Neural cell (in vitro differentiated cells): ENCODE measurements at regions not wholly inside any gene's neighbourhood (a gene's known extent, or its start where the extent isn't known, plus 50 kb on each side); places are given as distances from the start of the nearest gene placed in this dataset.

ENCODE experiments used
- POLR2AphosphoS5 ChIP-seq: IDR thresholded peaks from 2 replicates; pipeline ENCODE4 v1.6.1; 2012
- TF ChIP-seq, protein P1 (sequence below): fragments of 450-650 bp; IDR thresholded peaks from 2 replicates; pipeline ENCODE4 v1.5.1; 2014; ENCODE audit warnings: antibody characterized with exemption, mild to moderate bottlenecking, moderate library complexity; ENCODE audit not compliant: poor library complexity, severe bottlenecking

DNA sequence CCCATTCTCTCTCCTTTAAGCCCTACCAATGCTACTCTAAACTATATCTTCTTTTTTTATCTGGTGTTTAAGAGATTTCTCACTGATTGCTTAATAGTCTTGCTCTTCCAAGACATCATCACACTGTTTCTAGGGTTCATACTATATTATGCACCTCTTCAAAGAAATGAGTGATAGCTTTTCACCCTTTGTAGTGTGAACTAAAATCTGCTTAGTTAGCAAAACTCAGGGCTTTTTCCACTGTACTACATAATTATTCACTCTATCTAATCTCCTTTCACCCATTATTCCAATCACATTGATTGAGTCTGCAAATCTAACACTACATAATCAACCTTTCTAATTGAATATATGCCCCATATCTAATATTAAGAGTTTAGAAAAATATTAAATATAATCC is 456.0 kb upstream of the SOX9 start:
- TF ChIP-seq, protein P1, sequence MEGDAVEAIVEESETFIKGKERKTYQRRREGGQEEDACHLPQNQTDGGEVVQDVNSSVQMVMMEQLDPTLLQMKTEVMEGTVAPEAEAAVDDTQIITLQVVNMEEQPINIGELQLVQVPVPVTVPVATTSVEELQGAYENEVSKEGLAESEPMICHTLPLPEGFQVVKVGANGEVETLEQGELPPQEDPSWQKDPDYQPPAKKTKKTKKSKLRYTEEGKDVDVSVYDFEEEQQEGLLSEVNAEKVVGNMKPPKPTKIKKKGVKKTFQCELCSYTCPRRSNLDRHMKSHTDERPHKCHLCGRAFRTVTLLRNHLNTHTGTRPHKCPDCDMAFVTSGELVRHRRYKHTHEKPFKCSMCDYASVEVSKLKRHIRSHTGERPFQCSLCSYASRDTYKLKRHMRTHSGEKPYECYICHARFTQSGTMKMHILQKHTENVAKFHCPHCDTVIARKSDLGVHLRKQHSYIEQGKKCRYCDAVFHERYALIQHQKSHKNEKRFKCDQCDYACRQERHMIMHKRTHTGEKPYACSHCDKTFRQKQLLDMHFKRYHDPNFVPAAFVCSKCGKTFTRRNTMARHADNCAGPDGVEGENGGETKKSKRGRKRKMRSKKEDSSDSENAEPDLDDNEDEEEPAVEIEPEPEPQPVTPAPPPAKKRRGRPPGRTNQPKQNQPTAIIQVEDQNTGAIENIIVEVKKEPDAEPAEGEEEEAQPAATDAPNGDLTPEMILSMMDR: no peak
- TF ChIP-seq POLR2AphosphoS5: no peak
